Upper lobe of left lung (tissue), 6 donors: ENCODE measurements at regions not wholly inside any gene's neighbourhood (a gene's known extent, or its start where the extent isn't known, plus 50 kb on each side); places are given as distances from the start of the nearest gene placed in this dataset.
A peak's percentile ranks its signal among the peaks of the same experiment; 100 is the strongest.

Source experiments
- ATAC-seq, 2 donors: fragments of 200-7000 bp; cut with Tn5 transposase; one replicate each; pipeline ENCODE4 v1.9.1; 2022; ENCODE audit warnings: mild to moderate bottlenecking in 2 of 2, moderate library complexity in 2 of 2; ENCODE audit not compliant: low FRiP score in 2 of 2
- DNase-seq, 2 donors: peaks; one replicate each; pipeline ENCODE4 v3.0.0-alpha.2; 2019 to 2020
- H3K27ac ChIP-seq, 4 donors: fragments of 200-600 bp; sonication (generic); one replicate each; pipeline ENCODE4 v1.5.1; 2016 to 2019
- H3K27me3 ChIP-seq, 4 donors: fragments of 200-600 bp; sonication (generic); one replicate each; pipeline ENCODE4 v1.5.1; 2017 to 2019
- H3K36me3 ChIP-seq, 4 donors: fragments of 200-600 bp; sonication (generic); one replicate each; pipeline ENCODE4 v1.5.1; 2016 to 2019
- H3K4me1 ChIP-seq, 4 donors: fragments of 200-600 bp; sonication (generic); one replicate each; pipeline ENCODE4 v1.5.1; 2018 to 2019
- H3K4me3 ChIP-seq, 4 donors: fragments of 200-600 bp; sonication (generic); one replicate each; pipeline ENCODE4 v1.5.1; 2017 to 2019; ENCODE audit warnings: mild to moderate bottlenecking in 2 of 4, moderate library complexity in 1 of 4
- H3K9me3 ChIP-seq, 4 donors: fragments of 200-600 bp; sonication (generic); one replicate each; pipeline ENCODE4 v1.5.1; 2018 to 2019
- CTCF ChIP-seq, 6 experiments: fragments of 450-650 bp in 4 of 6; fragments of 200-600 bp in 2 of 6; sonication (generic) in 2 of 6; IDR thresholded peaks; one replicate each; pipeline ENCODE4 v1.5.1; 2016 to 2019; ENCODE audit warnings: antibody characterized with exemption in 6 of 6
- EP300 ChIP-seq, 4 donors: sonication (generic); formaldehyde crosslinking; IDR thresholded peaks; one replicate each; pipeline ENCODE4 v1.5.1; 2017; ENCODE audit warnings: antibody characterized with exemption in 4 of 4, control low read depth in 2 of 4
- POLR2A ChIP-seq, 4 donors: fragments of 450-650 bp; IDR thresholded peaks; one replicate each; pipeline ENCODE4 v1.5.1; 2016 to 2017; ENCODE audit warnings: antibody characterized with exemption in 4 of 4, mild to moderate bottlenecking in 2 of 4
- POLR2AphosphoS5 ChIP-seq, 2 donors: sonication (generic); formaldehyde crosslinking; IDR thresholded peaks; one replicate each; pipeline ENCODE4 v1.5.1; 2017; ENCODE audit warnings: antibody characterized with exemption in 2 of 2
- WGBS, 2 donors: methylation state at CpG; one replicate each; pipeline ENCODE4 v1.1.5; 2017 to 2018; 5-methylcytosine and 5-hydroxymethylcytosine counted together
- donor health status: DM: no; HTN: no; CAD: no; lungs with moderate emphysema.
- donor health status: DM: no; HTN: yes; CAD: no; lungs with severe emphysema.

GRCh38 chr4:138555584-138555983 lies 313.4 kb upstream of the SLC7A11 start:
- H3K9me3 ChIP-seq, result peaks cover 0 to 5% (median 0%) of the 10 kb centered on the region in 4 donors
- H3K4me3 ChIP-seq, result no peak overlapping the region
- DNase-seq, result no peak
- ATAC-seq, result no peak
- H3K27me3 ChIP-seq, result no peaks in the 10 kb centered on the region
- WGBS, 2 donors, result 89 to 92% methylated on average over 1 of the region's 1 CpG
- TF ChIP-seq POLR2A (IDR thresholded peaks at IDR 0.05), result no peak
- TF ChIP-seq POLR2AphosphoS5 (IDR thresholded peaks at IDR 0.05), result no peak
- TF ChIP-seq EP300 (IDR thresholded peaks at IDR 0.05), result no peak
- no peak for TF ChIP-seq CTCF (IDR thresholded peaks at IDR 0.05)
- no peaks in the 10 kb centered on the region for H3K36me3 ChIP-seq
- H3K4me1 ChIP-seq, result no peaks in the 10 kb centered on the region
- no peak overlapping the region for H3K27ac ChIP-seq

GRCh38 chr4:138555108-138555507 lies 313.0 kb upstream of the SLC7A11 start:
- no peak for ATAC-seq

GRCh38 chr4:138553001-138553845 lies 311.1 kb upstream of the SLC7A11 start:
- TF ChIP-seq CTCF (IDR thresholded peaks at IDR 0.05), result no peak
- no peak for TF ChIP-seq POLR2A (IDR thresholded peaks at IDR 0.05)
- no peak for TF ChIP-seq POLR2AphosphoS5 (IDR thresholded peaks at IDR 0.05)
- TF ChIP-seq EP300 (IDR thresholded peaks at IDR 0.05), result no peak
- peak in 1 of 2 donors; percentile 77 for DNase-seq
- H3K27me3 ChIP-seq, result no peaks in the 10 kb centered on the region

More at GRCh38 chr4:138555108-138555507, 313.0 kb upstream of the SLC7A11 start:
- TF ChIP-seq POLR2AphosphoS5 (IDR thresholded peaks at IDR 0.05), result no peak
- TF ChIP-seq EP300 (IDR thresholded peaks at IDR 0.05), result no peak
- no peak for TF ChIP-seq CTCF (IDR thresholded peaks at IDR 0.05)
- no peak for TF ChIP-seq POLR2A (IDR thresholded peaks at IDR 0.05)
- Histone ChIP-seq H3K27ac (no peak overlapping the region), H3K27me3 (no peaks in the 10 kb centered on the region), H3K4me1 (no peaks in the 10 kb centered on the region), H3K4me3 (no peak overlapping the region), H3K36me3 (no peaks in the 10 kb centered on the region), H3K9me3 (peaks cover 0 to 5% (median 0%) of the 10 kb centered on the region in 4 donors)
- WGBS, 2 donors, result 88 to 97% methylated on average over 5 of the region's 5 CpGs
- no peak for DNase-seq

GRCh38 chr4:138542191-138542776 lies 300.1 kb upstream of the SLC7A11 start:
- ATAC-seq, result no peak
- Histone ChIP-seq H3K27ac (no peak overlapping the region), H3K27me3 (no peaks in the 10 kb centered on the region), H3K4me1 (no peaks in the 10 kb centered on the region), H3K4me3 (no peak overlapping the region), H3K36me3 (no peaks in the 10 kb centered on the region), H3K9me3 (no peaks in the 10 kb centered on the region)
- TF ChIP-seq POLR2A (IDR thresholded peaks at IDR 0.05), result no peak
- no peak for TF ChIP-seq EP300 (IDR thresholded peaks at IDR 0.05)
- no peak for TF ChIP-seq CTCF (IDR thresholded peaks at IDR 0.05)
- WGBS, 2 donors, result 93 to 100% methylated on average over 1 of the region's 1 CpG
- no peak for DNase-seq

More at GRCh38 chr4:138553001-138553845, 311.1 kb upstream of the SLC7A11 start:
- 94 to 95% methylated on average over 40 to 43 of the region's 49 CpGs for WGBS, 2 donors
- no peaks in the 10 kb centered on the region for H3K36me3 ChIP-seq
- no peak overlapping the region for H3K4me3 ChIP-seq
- H3K4me1 ChIP-seq, result no peaks in the 10 kb centered on the region
- ATAC-seq, result no peak
- peaks cover 0 to 5% (median 0%) of the 10 kb centered on the region in 4 donors for H3K9me3 ChIP-seq
- no peak overlapping the region for H3K27ac ChIP-seq
